GM21390 (cell line): ENCODE measurements at regions not wholly inside any gene's neighbourhood (a gene's known extent, or its start where the extent isn't known, plus 50 kb on each side); places are given as distances from the start of the nearest gene placed in this dataset.
"Not testable (repeated sequence)": the region's sequence is repeated elsewhere in the genome, so short reads cannot be mapped to it uniquely, and the experiment has no call there.

ENCODE experiments used
- ATAC-seq: cut with Tn5 transposase; IDR thresholded peaks from one replicate; pipeline ENCODE4 v1.9.1; 2021; ENCODE audit not compliant: unreplicated experiment

GRCh38 chr13:67518785-67519184, 288.6 kb upstream of the PCDH9 start:
- ATAC-seq = no peak

GRCh38 chr13:67515895-67516294, 285.8 kb upstream of the PCDH9 start:
- peak; percentile 93 for ATAC-seq

- ATAC-seq = no peak
These were observed 278.9 kb upstream of the PCDH9 start for GRCh38 chr13:67509018-67509417.

GRCh38 chr13:67508275-67508674, 278.1 kb upstream of the PCDH9 start:
- ATAC-seq = not testable (repeated sequence)

- ATAC-seq = no peak
These were observed 276.3 kb upstream of the PCDH9 start for GRCh38 chr13:67506407-67506806.

- ATAC-seq = no peak
These were observed 275.2 kb upstream of the PCDH9 start for GRCh38 chr13:67505376-67505775.

GRCh38 chr13:67498948-67499347, 268.8 kb upstream of the PCDH9 start:
- no peak for ATAC-seq

GRCh38 chr13:67493835-67494234, 263.7 kb upstream of the PCDH9 start:
- ATAC-seq = no peak

GRCh38 chr13:67489016-67489415, 258.9 kb upstream of the PCDH9 start:
- no peak for ATAC-seq

- no peak for ATAC-seq
These were observed 251.3 kb upstream of the PCDH9 start for GRCh38 chr13:67481445-67481844.

- ATAC-seq = no peak
These were observed 244.0 kb upstream of the PCDH9 start for GRCh38 chr13:67474115-67474514.

GRCh38 chr13:67469623-67470022, 239.5 kb upstream of the PCDH9 start:
- ATAC-seq = no peak

GRCh38 chr13:67466569-67466968, 236.4 kb upstream of the PCDH9 start:
- no peak for ATAC-seq

- no peak for ATAC-seq
These were observed 234.0 kb upstream of the PCDH9 start for GRCh38 chr13:67464154-67464553.

GRCh38 chr13:67462098-67462497, 232.0 kb upstream of the PCDH9 start:
- ATAC-seq = no peak

- not testable (repeated sequence) for ATAC-seq
These were observed 222.4 kb upstream of the PCDH9 start for GRCh38 chr13:67452526-67452925.

GRCh38 chr13:67445436-67445835, 215.3 kb upstream of the PCDH9 start:
- no peak for ATAC-seq

GRCh38 chr13:67443923-67444322, 213.8 kb upstream of the PCDH9 start:
- no peak for ATAC-seq

- ATAC-seq = no peak
These were observed 210.3 kb upstream of the PCDH9 start for GRCh38 chr13:67440236-67440975.

- no peak for ATAC-seq
These were observed 209.2 kb upstream of the PCDH9 start for GRCh38 chr13:67439365-67439764.

- no peak for ATAC-seq
These were observed 208.3 kb upstream of the PCDH9 start for GRCh38 chr13:67438465-67438864.

GRCh38 chr13:67437244-67437643, 207.1 kb upstream of the PCDH9 start:
- ATAC-seq = no peak

- no peak for ATAC-seq
These were observed 191.3 kb upstream of the PCDH9 start for GRCh38 chr13:67421475-67421874.
